DND-41 (cell line): ENCODE measurements at regions not wholly inside any gene's neighbourhood (a gene's known extent, or its start where the extent isn't known, plus 50 kb on each side); places are given as distances from the start of the nearest gene placed in this dataset.

Source experiments
- CTCF ChIP-seq: IDR thresholded peaks from 2 replicates; pipeline ENCODE4 v1.5.1; 2012; ENCODE audit warnings: borderline replicate concordance, low read length, moderate library complexity, mild to moderate bottlenecking; ENCODE audit not compliant: poor library complexity, severe bottlenecking; ENCODE audit errors: extremely low read depth
- EZH2 ChIP-seq: IDR thresholded peaks from 3 replicates; pipeline ENCODE4 v1.6.1; 2012; ENCODE audit warnings: borderline replicate concordance, low read depth, mild to moderate bottlenecking, moderate library complexity, low read length, inconsistent platforms; ENCODE audit not compliant: severe bottlenecking

GRCh38 chr3:188066141-188066540, 87.8 kb upstream of the LPP start:
- TF ChIP-seq CTCF (no peak), EZH2 (no peak)
